ENCODE measurements at regions not wholly inside any gene's neighbourhood (a gene's known extent, or its start where the extent isn't known, plus 50 kb on each side); places are given as distances from the start of the nearest gene placed in this dataset.

DNA sequence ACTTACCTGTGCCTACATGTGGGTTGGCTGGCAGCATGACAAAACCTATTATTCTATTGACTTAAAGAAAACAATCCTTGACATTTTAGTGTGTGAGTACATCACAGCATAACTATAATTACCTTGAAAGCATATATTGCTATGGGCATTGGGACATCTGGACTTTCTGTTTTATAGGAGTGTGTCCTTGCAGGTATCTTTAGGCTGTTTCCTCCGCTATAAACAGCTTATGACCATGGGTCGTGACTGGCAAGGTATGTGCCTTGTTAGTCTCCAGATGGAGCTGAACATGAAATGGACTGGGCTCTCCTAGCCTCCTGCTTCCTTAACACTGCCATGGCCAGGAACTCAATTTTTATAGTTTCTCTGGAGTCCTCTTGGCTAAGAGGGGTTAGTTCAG is 317.4 kb upstream of the COBL start:
- TF ChIP-seq POLR2AphosphoS5 (IDR thresholded peaks at IDR 0.05; ENCODE audit: borderline replicate concordance, low read depth, low read length) (no peak), EZH2 (IDR thresholded peaks at IDR 0.05) (no peak), FOXP2 (optimal IDR thresholded peaks at IDR 0.05; ENCODE audit: control extremely low read depth, extremely low read length, insufficient read depth) (no peak)
